ENCODE measurements at regions not wholly inside any gene's neighbourhood (a gene's known extent, or its start where the extent isn't known, plus 50 kb on each side); places are given as distances from the start of the nearest gene placed in this dataset.
A peak's percentile ranks its signal among the peaks of the same experiment; 100 is the strongest.

DNA sequence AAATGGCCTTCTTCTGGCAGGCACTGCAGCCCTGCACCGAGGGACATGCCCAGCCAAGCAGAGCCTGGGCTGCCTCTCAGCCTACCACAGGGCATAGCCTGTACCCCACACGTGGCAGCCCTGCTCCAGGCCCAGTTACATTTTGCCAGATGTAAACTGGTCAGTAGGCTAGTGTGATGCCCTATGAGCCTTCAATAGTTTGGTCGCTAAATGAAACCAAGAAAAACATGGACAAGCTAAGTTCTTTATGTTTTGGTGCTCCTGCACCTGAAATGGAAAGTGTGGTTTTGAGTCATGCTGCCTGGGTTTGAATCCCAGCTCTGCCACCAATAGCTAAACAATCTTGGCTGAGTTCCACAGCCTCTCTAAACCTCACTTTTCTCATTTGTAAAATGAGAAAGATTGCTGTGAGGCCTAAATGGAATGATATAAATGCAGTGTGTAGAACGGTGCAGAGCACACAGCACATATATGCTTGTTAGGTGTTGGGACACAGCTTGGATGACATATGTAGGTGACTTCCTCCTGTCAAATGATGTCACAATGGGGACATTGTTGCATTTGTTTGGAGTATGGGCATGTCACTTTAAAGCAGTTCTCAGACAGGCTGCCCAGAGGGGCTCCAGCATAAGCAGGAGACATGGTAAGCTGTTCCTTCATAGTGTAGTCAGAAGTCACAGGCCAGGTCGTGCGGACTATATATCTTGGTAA, 57.4 kb downstream of the ZBTB38 start:
- Mint-ChIP-seq H3K27ac (peak overlapping the region; percentile 79), H3K36me3 (ENCODE audit: low read depth) (peaks cover 44% of the 10 kb centered on the region), H3K4me3 (0 out of 2 replicates have a peak overlapping the region, but pooled peaks have one; percentile 7), H3K27me3 (ENCODE audit: insufficient read depth) (peaks cover 2% of the 10 kb centered on the region; the same call in 1 of the 2 replicates), H3K9me3 (no peaks in the 10 kb centered on the region), H3K4me1 (ENCODE audit: low read depth) (peaks cover 90% of the 10 kb centered on the region)
- peak; percentile 41 for DNase-seq
- TF ChIP-seq, protein P1, sequence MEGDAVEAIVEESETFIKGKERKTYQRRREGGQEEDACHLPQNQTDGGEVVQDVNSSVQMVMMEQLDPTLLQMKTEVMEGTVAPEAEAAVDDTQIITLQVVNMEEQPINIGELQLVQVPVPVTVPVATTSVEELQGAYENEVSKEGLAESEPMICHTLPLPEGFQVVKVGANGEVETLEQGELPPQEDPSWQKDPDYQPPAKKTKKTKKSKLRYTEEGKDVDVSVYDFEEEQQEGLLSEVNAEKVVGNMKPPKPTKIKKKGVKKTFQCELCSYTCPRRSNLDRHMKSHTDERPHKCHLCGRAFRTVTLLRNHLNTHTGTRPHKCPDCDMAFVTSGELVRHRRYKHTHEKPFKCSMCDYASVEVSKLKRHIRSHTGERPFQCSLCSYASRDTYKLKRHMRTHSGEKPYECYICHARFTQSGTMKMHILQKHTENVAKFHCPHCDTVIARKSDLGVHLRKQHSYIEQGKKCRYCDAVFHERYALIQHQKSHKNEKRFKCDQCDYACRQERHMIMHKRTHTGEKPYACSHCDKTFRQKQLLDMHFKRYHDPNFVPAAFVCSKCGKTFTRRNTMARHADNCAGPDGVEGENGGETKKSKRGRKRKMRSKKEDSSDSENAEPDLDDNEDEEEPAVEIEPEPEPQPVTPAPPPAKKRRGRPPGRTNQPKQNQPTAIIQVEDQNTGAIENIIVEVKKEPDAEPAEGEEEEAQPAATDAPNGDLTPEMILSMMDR (IDR thresholded peaks at IDR 0.05): peak; percentile 33

DNA sequence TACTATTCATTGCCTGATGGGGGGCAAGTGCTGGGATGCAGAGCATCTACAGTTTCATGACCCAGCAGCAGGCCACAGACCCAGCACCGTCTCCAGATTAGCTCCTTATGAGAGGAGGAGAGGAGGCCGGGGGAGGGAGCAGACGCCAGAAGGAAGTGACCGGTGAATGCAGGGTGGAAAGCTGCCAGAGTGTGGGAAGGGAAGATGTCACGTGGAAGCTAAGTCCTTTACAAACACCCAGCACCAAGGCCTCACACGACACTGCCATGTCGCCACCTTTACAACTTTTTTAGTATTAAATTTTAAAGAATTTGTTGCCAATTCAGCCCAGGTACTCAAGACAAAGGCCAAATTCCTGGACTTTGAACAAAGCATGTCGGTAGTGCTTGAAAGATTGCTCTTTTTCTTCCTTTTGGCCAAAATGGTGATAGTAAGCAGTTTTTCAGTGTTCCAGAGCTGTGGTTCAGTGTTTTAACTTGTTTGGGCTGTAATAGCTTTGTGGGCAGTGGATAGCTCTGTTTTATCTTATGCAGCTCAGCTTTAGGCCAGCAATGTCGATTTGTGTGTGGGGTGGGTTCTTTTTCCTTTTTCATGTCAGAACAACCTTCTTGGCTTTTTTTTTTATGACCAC, 58.2 kb downstream of the ZBTB38 start:
- Mint-ChIP-seq H3K36me3 (ENCODE audit: low read depth) (peaks cover 44% of the 10 kb centered on the region), H3K27ac (peak overlapping the region; percentile 79), H3K4me3 (peak overlapping the region; percentile 34; the same call in 1 of the 2 replicates), H3K4me1 (ENCODE audit: low read depth) (peaks cover 83% of the 10 kb centered on the region), H3K9me3 (no peaks in the 10 kb centered on the region), H3K27me3 (ENCODE audit: insufficient read depth) (peaks cover 2% of the 10 kb centered on the region; the same call in 1 of the 2 replicates)
- peak; percentile 58 for DNase-seq
- TF ChIP-seq, protein P1 (IDR thresholded peaks at IDR 0.05): no peak

- Mint-ChIP-seq H3K27me3 (ENCODE audit: insufficient read depth) (peaks cover 2% of the 10 kb centered on the region; the same call in 1 of the 2 replicates), H3K27ac (peak overlapping the region; percentile 79), H3K9me3 (no peaks in the 10 kb centered on the region), H3K4me3 (no peak overlapping the region), H3K36me3 (ENCODE audit: low read depth) (peaks cover 56% of the 10 kb centered on the region), H3K4me1 (ENCODE audit: low read depth) (peaks cover 83% of the 10 kb centered on the region)
- TF ChIP-seq, protein P1 (IDR thresholded peaks at IDR 0.05): no peak
- DNase-seq: no peak
These were observed 59.1 kb upstream of the RASA2 start for GRCh38 chr3:141427764-141428163.

- DNase-seq: no peak
- TF ChIP-seq, protein P1 (IDR thresholded peaks at IDR 0.05): no peak
- H3K4me3 Mint-ChIP-seq: peak overlapping the region; percentile 49; the same call in 1 of the 2 replicates
- peaks cover 2% of the 10 kb centered on the region; the same call in 1 of the 2 replicates for H3K27me3 Mint-ChIP-seq (ENCODE audit: insufficient read depth)
- H3K36me3 Mint-ChIP-seq (ENCODE audit: low read depth): peaks cover 42% of the 10 kb centered on the region
- peaks cover 72% of the 10 kb centered on the region for H3K4me1 Mint-ChIP-seq (ENCODE audit: low read depth)
- peak overlapping the region; percentile 66 for H3K27ac Mint-ChIP-seq
- H3K9me3 Mint-ChIP-seq: no peaks in the 10 kb centered on the region
These were observed 57.3 kb upstream of the RASA2 start for GRCh38 chr3:141429371-141430035.

DNA sequence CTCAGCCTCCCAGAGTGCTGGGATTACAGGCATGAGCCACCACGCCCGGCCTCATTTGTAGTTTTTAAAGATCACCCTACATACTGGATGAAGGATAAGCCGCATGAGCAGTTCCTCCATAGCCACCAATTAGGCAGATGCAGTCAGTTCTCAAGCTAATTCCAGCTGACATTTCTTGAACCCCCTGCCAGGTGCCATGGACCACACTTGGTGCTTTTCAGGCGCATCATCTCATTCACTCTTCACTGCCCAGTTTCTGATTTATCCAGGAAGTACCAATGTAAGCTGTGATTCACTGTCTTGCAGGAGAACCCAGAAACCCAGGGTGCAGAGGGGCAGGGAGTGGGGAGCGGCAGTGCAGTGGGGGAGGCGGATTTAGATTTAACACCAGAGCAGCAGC, 56.5 kb upstream of the RASA2 start:
- Mint-ChIP-seq H3K9me3 (no peaks in the 10 kb centered on the region), H3K27me3 (ENCODE audit: insufficient read depth) (peaks cover 2% of the 10 kb centered on the region; the same call in 1 of the 2 replicates), H3K4me3 (no peak overlapping the region), H3K4me1 (ENCODE audit: low read depth) (peaks cover 64% of the 10 kb centered on the region), H3K36me3 (ENCODE audit: low read depth) (peaks cover 37% of the 10 kb centered on the region), H3K27ac (peak overlapping the region; percentile 40)
- TF ChIP-seq, protein P1 (IDR thresholded peaks at IDR 0.05): no peak
- no peak for DNase-seq
